Keratinocyte (primary cell): ENCODE measurements at regions not wholly inside any gene's neighbourhood (a gene's known extent, or its start where the extent isn't known, plus 50 kb on each side); places are given as distances from the start of the nearest gene placed in this dataset.

Experiments
- CTCF ChIP-seq, 3 experiments: IDR thresholded peaks in 1 of 3; conservative IDR thresholded peaks in 1 of 3; optimal IDR thresholded peaks in 1 of 3; 2 replicates in 2 of 3; 3 replicates in 1 of 3; pipeline versions ENCODE3 to v1.5.1; 2011; ENCODE audit warnings: low read length in 3 of 3, mild to moderate bottlenecking in 3 of 3, moderate library complexity in 2 of 3, control low read depth in 1 of 3, inconsistent platforms in 1 of 3; ENCODE audit not compliant: insufficient read depth in 2 of 3; ENCODE audit errors: extremely low read depth in 1 of 3
- EZH2 ChIP-seq: IDR thresholded peaks from one replicate; pipeline ENCODE4 v1.6.1; 2012; ENCODE audit warnings: inconsistent platforms, mild to moderate bottlenecking, low read length, moderate library complexity

GRCh38 chr4:114393295-114394038 is 205.1 kb upstream of the UGT8 start:
- TF ChIP-seq CTCF (optimal IDR thresholded peaks at IDR 0.05 in 1 of 3, IDR thresholded peaks at IDR 0.05 in 1 of 3, conservative IDR thresholded peaks at IDR 0.05 in 1 of 3; ENCODE audit: extremely low read depth in 1 of 3, insufficient read depth in 2 of 3, low read length in 3 of 3) (no peak), EZH2 (no peak)
